ENCODE measurements at regions not wholly inside any gene's neighbourhood (a gene's known extent, or its start where the extent isn't known, plus 50 kb on each side); places are given as distances from the start of the nearest gene placed in this dataset.
A peak's percentile ranks its signal among the peaks of the same experiment; 100 is the strongest.

- peak overlapping the region in 2 of 3 experiments; percentile 61 to 69 for H3K27ac Mint-ChIP-seq
- peaks cover 53% of the 10 kb centered on the region for H3K27me3 Mint-ChIP-seq (ENCODE audit: low read depth)
- TF ChIP-seq, protein P1, sequence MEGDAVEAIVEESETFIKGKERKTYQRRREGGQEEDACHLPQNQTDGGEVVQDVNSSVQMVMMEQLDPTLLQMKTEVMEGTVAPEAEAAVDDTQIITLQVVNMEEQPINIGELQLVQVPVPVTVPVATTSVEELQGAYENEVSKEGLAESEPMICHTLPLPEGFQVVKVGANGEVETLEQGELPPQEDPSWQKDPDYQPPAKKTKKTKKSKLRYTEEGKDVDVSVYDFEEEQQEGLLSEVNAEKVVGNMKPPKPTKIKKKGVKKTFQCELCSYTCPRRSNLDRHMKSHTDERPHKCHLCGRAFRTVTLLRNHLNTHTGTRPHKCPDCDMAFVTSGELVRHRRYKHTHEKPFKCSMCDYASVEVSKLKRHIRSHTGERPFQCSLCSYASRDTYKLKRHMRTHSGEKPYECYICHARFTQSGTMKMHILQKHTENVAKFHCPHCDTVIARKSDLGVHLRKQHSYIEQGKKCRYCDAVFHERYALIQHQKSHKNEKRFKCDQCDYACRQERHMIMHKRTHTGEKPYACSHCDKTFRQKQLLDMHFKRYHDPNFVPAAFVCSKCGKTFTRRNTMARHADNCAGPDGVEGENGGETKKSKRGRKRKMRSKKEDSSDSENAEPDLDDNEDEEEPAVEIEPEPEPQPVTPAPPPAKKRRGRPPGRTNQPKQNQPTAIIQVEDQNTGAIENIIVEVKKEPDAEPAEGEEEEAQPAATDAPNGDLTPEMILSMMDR (IDR thresholded peaks at IDR 0.05; ENCODE audit: unreplicated experiment in 3 of 3): no peak
- peak overlapping the region; percentile 92 to 94 (median 94) for H3K4me3 Mint-ChIP-seq
- peaks cover 20% of the 10 kb centered on the region for H3K4me1 Mint-ChIP-seq
- no peaks in the 10 kb centered on the region for H3K9me3 Mint-ChIP-seq
- no peaks in the 10 kb centered on the region for H3K36me3 Mint-ChIP-seq (ENCODE audit: low read depth)
These were observed 1641.5 kb upstream of the C9orf72 start for GRCh38 chr9:29214690-29215253.

GRCh38 chr9:29217966-29218365 lies 1644.7 kb upstream of the C9orf72 start:
- peaks cover 14% of the 10 kb centered on the region for H3K4me1 Mint-ChIP-seq
- peaks cover 35% of the 10 kb centered on the region for H3K27me3 Mint-ChIP-seq (ENCODE audit: low read depth)
- H3K9me3 Mint-ChIP-seq: no peaks in the 10 kb centered on the region
- no peaks in the 10 kb centered on the region for H3K36me3 Mint-ChIP-seq (ENCODE audit: low read depth)
- H3K27ac Mint-ChIP-seq: no peak overlapping the region
- H3K4me3 Mint-ChIP-seq: no peak overlapping the region
- TF ChIP-seq, protein P1 (IDR thresholded peaks at IDR 0.05; ENCODE audit: unreplicated experiment in 3 of 3): no peak

- H3K27me3 Mint-ChIP-seq (ENCODE audit: low read depth): peaks cover 12% of the 10 kb centered on the region
- H3K27ac Mint-ChIP-seq: no peak overlapping the region
- no peaks in the 10 kb centered on the region for H3K36me3 Mint-ChIP-seq (ENCODE audit: low read depth)
- TF ChIP-seq, protein P1 (IDR thresholded peaks at IDR 0.05; ENCODE audit: unreplicated experiment in 3 of 3): no peak
- no peaks in the 10 kb centered on the region for H3K9me3 Mint-ChIP-seq
- no peak overlapping the region for H3K4me3 Mint-ChIP-seq
- H3K4me1 Mint-ChIP-seq: peaks cover 6% of the 10 kb centered on the region
These were observed 1647.4 kb upstream of the C9orf72 start for GRCh38 chr9:29220596-29221251.

DNA sequence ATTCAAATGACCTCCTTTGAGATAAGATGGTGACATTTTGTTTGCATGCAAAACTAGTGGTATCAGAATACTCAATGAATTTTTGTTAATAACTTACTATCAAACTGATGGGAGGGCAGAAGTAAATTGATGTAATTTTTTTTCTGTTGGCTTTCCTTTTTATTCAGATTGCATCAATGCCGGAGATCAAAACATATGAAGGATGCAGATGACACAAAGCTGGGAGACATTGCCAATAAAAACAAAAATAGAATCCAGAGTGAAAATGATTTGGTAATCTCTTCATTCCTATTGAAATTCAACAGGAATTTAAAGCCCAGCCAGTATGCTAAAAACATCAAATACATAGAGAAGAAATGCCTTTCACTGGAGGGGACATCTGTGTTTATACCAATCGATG lies 1655.3 kb upstream of the C9orf72 start:
- Mint-ChIP-seq H3K36me3 (ENCODE audit: low read depth) (no peaks in the 10 kb centered on the region), H3K4me1 (no peaks in the 10 kb centered on the region), H3K9me3 (no peaks in the 10 kb centered on the region), H3K4me3 (no peak overlapping the region), H3K27ac (no peak overlapping the region), H3K27me3 (ENCODE audit: low read depth) (no peaks in the 10 kb centered on the region)
- TF ChIP-seq, protein P1 (IDR thresholded peaks at IDR 0.05; ENCODE audit: unreplicated experiment in 3 of 3): no peak

DNA sequence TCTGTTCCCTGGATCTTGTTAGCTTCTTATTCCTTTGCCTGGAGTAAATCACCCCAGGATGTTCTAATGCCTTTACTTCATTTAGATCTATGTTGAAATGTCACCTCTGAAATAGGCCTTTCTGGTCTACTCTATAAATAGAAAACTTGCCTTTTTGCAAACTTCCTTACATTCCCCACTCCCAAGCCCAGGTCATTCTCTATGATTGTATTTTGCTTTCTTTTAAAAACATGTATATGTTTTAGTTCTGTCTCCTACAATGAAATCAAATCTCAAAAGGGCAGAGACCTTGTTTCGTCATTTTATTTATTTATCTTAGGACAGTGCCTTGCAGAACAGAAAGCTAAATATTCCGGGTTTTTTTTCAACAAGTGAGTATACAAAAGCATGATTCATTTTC lies 1657.7 kb upstream of the C9orf72 start:
- H3K36me3 Mint-ChIP-seq (ENCODE audit: low read depth): no peaks in the 10 kb centered on the region
- no peaks in the 10 kb centered on the region for H3K27me3 Mint-ChIP-seq (ENCODE audit: low read depth)
- no peak overlapping the region for H3K4me3 Mint-ChIP-seq
- TF ChIP-seq, protein P1 (IDR thresholded peaks at IDR 0.05; ENCODE audit: unreplicated experiment in 3 of 3): no peak
- no peak overlapping the region for H3K27ac Mint-ChIP-seq
- H3K4me1 Mint-ChIP-seq: no peaks in the 10 kb centered on the region
- no peaks in the 10 kb centered on the region for H3K9me3 Mint-ChIP-seq

GRCh38 chr9:29233193-29233592 lies 1659.9 kb upstream of the C9orf72 start:
- TF ChIP-seq, protein P1 (IDR thresholded peaks at IDR 0.05; ENCODE audit: unreplicated experiment in 3 of 3): no peak
- Mint-ChIP-seq H3K36me3 (ENCODE audit: low read depth) (no peaks in the 10 kb centered on the region), H3K27ac (no peak overlapping the region), H3K9me3 (no peaks in the 10 kb centered on the region), H3K4me1 (no peaks in the 10 kb centered on the region), H3K27me3 (ENCODE audit: low read depth) (no peaks in the 10 kb centered on the region), H3K4me3 (no peak overlapping the region)
